GM12878 (cell line): ENCODE measurements at regions not wholly inside any gene's neighbourhood (a gene's known extent, or its start where the extent isn't known, plus 50 kb on each side); places are given as distances from the start of the nearest gene placed in this dataset.

Experiments used
- GABPA ChIP-seq: IDR thresholded peaks from 2 replicates; pipeline ENCODE4 v1.6.1; 2014; ENCODE audit warnings: antibody characterized with exemption, low read depth, mild to moderate bottlenecking, inconsistent platforms
- LARP7 ChIP-seq: fragments of 450-650 bp; IDR thresholded peaks from 2 replicates; pipeline ENCODE4 v1.6.1; 2017; ENCODE audit warnings: mild to moderate bottlenecking
- MXI1 ChIP-seq: fragments of 150-350 bp; IDR thresholded peaks from 2 replicates; pipeline ENCODE4 v1.6.1; 2011; ENCODE audit warnings: low read depth, mild to moderate bottlenecking, inconsistent platforms, low read length, improper control_type of control experiment
- POLR2A ChIP-seq: IDR thresholded peaks from 2 replicates; pipeline ENCODE4 v1.6.1; 2011; ENCODE audit warnings: low read depth, mild to moderate bottlenecking, low read length
- RAD21 ChIP-seq: IDR thresholded peaks from 2 replicates; pipeline ENCODE4 v1.6.1; 2011; ENCODE audit warnings: mild to moderate bottlenecking, low read depth, low read length, moderate library complexity; ENCODE audit not compliant: insufficient read depth
- SPI1 ChIP-seq: IDR thresholded peaks from 2 replicates; pipeline ENCODE4 v1.6.1; 2011; ENCODE audit warnings: low read depth, mild to moderate bottlenecking, low read length, moderate library complexity, borderline replicate concordance; ENCODE audit not compliant: insufficient read depth
- TF ChIP-seq, protein P1 (sequence below): fragments of 450-650 bp; IDR thresholded peaks from 2 replicates; pipeline ENCODE4 v1.6.1; 2017; ENCODE audit warnings: mild to moderate bottlenecking
- TF ChIP-seq, protein P2 (sequence below), 3 experiments: IDR thresholded peaks in 2 of 3; conservative IDR thresholded peaks in 1 of 3; 2 replicates each; pipeline ENCODE4 v1.5.1; 2011; ENCODE audit warnings: low read depth in 3 of 3, low read length in 3 of 3, mild to moderate bottlenecking in 3 of 3, control low read depth in 2 of 3, moderate library complexity in 2 of 3, inconsistent platforms in 1 of 3, mixed read lengths in 1 of 3; ENCODE audit not compliant: control insufficient read depth in 2 of 3, insufficient read depth in 1 of 3; ENCODE audit errors: extremely low read depth in 1 of 3

DNA sequence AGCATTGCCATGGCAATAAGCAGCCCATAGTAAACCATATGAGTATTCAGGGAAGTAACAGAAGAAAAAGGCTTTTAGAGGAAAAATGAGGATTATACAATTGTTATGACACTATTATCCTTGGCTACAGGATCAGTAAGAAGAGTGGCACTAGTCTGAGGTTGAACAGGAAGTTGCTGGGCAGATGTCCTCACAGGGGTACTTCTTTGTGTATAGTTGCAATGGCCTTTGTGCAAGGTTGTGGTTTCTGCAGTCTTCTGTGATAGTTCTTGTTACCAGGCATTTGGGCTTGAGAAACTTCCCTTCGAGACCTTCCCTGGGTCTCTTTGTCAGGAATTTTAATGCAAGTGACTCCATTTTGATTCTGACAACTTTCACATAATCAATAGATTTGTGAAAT is 100.6 kb upstream of the ATP11B start:
- TF ChIP-seq, protein P1, sequence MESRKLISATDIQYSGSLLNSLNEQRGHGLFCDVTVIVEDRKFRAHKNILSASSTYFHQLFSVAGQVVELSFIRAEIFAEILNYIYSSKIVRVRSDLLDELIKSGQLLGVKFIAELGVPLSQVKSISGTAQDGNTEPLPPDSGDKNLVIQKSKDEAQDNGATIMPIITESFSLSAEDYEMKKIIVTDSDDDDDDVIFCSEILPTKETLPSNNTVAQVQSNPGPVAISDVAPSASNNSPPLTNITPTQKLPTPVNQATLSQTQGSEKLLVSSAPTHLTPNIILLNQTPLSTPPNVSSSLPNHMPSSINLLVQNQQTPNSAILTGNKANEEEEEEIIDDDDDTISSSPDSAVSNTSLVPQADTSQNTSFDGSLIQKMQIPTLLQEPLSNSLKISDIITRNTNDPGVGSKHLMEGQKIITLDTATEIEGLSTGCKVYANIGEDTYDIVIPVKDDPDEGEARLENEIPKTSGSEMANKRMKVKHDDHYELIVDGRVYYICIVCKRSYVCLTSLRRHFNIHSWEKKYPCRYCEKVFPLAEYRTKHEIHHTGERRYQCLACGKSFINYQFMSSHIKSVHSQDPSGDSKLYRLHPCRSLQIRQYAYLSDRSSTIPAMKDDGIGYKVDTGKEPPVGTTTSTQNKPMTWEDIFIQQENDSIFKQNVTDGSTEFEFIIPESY, result no peak
- TF ChIP-seq POLR2A, result no peak
- no peak for TF ChIP-seq LARP7
- no peak for TF ChIP-seq GABPA
- no peak for TF ChIP-seq RAD21
- TF ChIP-seq, protein P2, sequence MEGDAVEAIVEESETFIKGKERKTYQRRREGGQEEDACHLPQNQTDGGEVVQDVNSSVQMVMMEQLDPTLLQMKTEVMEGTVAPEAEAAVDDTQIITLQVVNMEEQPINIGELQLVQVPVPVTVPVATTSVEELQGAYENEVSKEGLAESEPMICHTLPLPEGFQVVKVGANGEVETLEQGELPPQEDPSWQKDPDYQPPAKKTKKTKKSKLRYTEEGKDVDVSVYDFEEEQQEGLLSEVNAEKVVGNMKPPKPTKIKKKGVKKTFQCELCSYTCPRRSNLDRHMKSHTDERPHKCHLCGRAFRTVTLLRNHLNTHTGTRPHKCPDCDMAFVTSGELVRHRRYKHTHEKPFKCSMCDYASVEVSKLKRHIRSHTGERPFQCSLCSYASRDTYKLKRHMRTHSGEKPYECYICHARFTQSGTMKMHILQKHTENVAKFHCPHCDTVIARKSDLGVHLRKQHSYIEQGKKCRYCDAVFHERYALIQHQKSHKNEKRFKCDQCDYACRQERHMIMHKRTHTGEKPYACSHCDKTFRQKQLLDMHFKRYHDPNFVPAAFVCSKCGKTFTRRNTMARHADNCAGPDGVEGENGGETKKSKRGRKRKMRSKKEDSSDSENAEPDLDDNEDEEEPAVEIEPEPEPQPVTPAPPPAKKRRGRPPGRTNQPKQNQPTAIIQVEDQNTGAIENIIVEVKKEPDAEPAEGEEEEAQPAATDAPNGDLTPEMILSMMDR (IDR thresholded peaks at IDR 0.05 in 2 of 3, conservative IDR thresholded peaks at IDR 0.05 in 1 of 3; ENCODE audit: control insufficient read depth in 2 of 3, extremely low read depth in 1 of 3, insufficient read depth in 1 of 3, low read depth in 3 of 3, low read length in 3 of 3), result no peak
- no peak for TF ChIP-seq SPI1
- no peak for TF ChIP-seq MXI1
